SIG-M5 (cell line): ENCODE measurements at regions not wholly inside any gene's neighbourhood (a gene's known extent, or its start where the extent isn't known, plus 50 kb on each side); places are given as distances from the start of the nearest gene placed in this dataset.
"Not testable (repeated sequence)": the region's sequence is repeated elsewhere in the genome, so short reads cannot be mapped to it uniquely, and the experiment has no call there.

ENCODE experiments used
- DNase-seq: peaks from one replicate; lab custom pipeline; 2025; lab: John Stamatoyannopoulos, UW

GRCh38 chr5:68021916-68022315 lies 193.6 kb upstream of the PIK3R1 start:
- DNase-seq: no peak

GRCh38 chr5:68021227-68021626 lies 194.3 kb upstream of the PIK3R1 start:
- DNase-seq: no peak

- not testable (repeated sequence) for DNase-seq
Measured at GRCh38 chr5:68020461-68020969, 195.0 kb upstream of the PIK3R1 start.

- DNase-seq: no peak
Measured at GRCh38 chr5:68015381-68016302, 199.9 kb upstream of the PIK3R1 start.

- DNase-seq: no peak
Measured at GRCh38 chr5:68012831-68013230, 202.7 kb upstream of the PIK3R1 start.

- DNase-seq: no peak
Measured at GRCh38 chr5:68012429-68012828, 203.1 kb upstream of the PIK3R1 start.

- DNase-seq: no peak
Measured at GRCh38 chr5:68011801-68012200, 203.8 kb upstream of the PIK3R1 start.

- DNase-seq: no peak
Measured at GRCh38 chr5:68011259-68011760, 204.2 kb upstream of the PIK3R1 start.

- DNase-seq: no peak
Measured at GRCh38 chr5:68010740-68011139, 204.8 kb upstream of the PIK3R1 start.

- peak; percentile 18 for DNase-seq
Measured at GRCh38 chr5:68007451-68007850, 208.1 kb upstream of the PIK3R1 start.

GRCh38 chr5:68002836-68003235 lies 212.7 kb upstream of the PIK3R1 start:
- DNase-seq: no peak

GRCh38 chr5:68000805-68001204 lies 214.8 kb upstream of the PIK3R1 start:
- DNase-seq: no peak

GRCh38 chr5:67999391-67999790 lies 216.2 kb upstream of the PIK3R1 start:
- no peak for DNase-seq

- DNase-seq: no peak
Measured at GRCh38 chr5:67998709-67999261, 216.8 kb upstream of the PIK3R1 start.

- DNase-seq: no peak
Measured at GRCh38 chr5:67997892-67998457, 217.6 kb upstream of the PIK3R1 start.

GRCh38 chr5:67997148-67997547 lies 218.4 kb upstream of the PIK3R1 start:
- DNase-seq: no peak

- DNase-seq: no peak
Measured at GRCh38 chr5:67996596-67996995, 219.0 kb upstream of the PIK3R1 start.

GRCh38 chr5:67992923-67993322 lies 222.6 kb upstream of the PIK3R1 start:
- no peak for DNase-seq

GRCh38 chr5:67989456-67989855 lies 226.1 kb upstream of the PIK3R1 start:
- DNase-seq: no peak

GRCh38 chr5:67986761-67987160 lies 228.8 kb upstream of the PIK3R1 start:
- DNase-seq: no peak

- no peak for DNase-seq
Measured at GRCh38 chr5:67985686-67986387, 229.7 kb upstream of the PIK3R1 start.

- no peak for DNase-seq
Measured at GRCh38 chr5:67984546-67984945, 231.0 kb upstream of the PIK3R1 start.
